ENCODE measurements at regions not wholly inside any gene's neighbourhood (a gene's known extent, or its start where the extent isn't known, plus 50 kb on each side); places are given as distances from the start of the nearest gene placed in this dataset.

DNA sequence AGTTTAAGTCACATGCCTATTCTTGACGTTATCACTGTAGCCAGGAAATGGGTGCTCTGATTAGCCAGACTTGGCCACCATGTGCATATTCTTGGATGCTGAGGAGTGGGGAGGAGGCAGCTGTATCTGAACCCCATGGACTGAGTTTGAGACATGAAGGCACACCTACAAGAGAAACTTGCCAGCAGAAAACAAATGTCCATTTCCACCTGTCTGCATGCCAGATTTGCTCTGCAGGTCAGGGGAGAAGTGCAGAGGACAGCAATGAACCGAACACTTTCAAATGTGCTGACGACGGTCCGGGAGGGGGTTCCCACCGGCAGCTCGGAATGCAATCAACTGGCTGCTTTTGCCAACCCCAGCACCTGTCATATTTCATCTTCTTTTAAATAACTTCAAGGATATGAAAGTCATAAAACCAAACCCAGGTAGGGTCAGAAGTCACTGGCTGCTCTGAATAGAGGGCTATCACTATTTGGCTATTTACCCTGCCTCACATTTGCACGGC, 287.8 kb upstream of the N4BP1 start:
- DNase-seq (ENCODE audit: low read depth in 2 of 2) = no peak

DNA sequence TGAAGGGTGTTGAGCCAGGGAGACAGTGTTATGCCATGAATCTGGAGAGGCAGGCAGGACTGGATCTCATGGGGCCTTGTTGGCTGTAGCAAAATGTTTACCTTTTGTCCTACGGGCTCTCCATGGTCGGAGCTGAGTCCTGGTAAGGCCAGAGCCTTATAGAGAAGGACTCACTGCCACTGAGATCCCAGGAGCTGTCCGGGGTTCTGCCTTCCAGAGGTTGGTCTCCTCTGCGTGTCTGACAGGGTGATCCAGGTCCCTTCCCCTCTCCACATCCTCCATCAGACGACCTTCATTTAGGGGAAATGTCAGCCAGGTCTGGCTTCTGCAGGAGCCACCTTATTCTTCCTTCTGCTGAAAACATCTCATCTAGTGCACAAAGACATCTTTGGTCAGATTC, 285.2 kb upstream of the N4BP1 start:
- DNase-seq (ENCODE audit: low read depth in 2 of 2) = no peak

DNA sequence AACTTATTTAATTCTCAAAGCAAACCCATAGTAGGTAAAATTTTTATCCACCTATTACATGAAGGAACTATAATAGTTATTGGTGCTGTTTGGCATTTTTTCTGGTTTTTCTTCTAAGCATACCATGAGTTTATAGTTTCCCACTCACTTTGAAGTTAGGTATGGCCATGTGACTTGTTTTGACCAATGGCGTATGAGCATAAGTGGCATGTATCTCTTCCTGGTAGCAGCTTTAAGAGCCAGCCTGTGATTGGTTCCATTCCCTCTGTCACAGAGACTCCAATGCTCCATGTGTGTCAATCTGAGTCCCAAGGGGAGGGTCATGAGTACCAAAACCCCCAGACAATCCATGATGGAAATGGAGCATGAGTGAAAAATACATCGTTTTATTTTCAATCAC, 282.9 kb upstream of the N4BP1 start:
- no peak for DNase-seq (ENCODE audit: low read depth in 2 of 2)

DNA sequence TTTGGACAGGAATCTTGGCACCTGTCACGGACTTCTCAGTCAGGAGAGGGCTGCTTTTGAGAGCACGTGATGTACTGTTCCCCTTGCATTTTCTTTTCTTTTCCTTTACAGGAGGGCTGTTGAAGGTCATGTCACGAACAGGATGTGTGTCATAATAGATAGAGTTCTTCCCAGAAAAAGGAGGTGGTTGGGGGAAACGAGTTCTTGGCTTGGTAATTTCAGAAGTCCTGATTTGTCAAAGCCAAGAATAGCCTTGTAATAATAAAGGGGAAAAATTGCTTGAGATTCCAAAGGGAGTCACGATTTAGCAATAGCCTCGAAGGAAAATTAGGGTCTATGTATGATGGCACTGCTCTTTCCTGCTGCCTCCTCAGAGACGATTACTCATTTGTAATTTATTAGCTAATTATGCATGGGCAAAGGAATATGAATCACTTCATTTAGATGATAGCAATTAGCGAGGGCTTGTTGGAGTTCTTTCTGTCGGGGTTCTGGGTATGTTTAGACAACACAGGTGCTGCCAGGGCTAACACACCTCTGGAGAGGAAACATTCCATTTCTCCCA, 277.7 kb upstream of the N4BP1 start:
- no peak for DNase-seq (ENCODE audit: low read depth in 2 of 2)

DNA sequence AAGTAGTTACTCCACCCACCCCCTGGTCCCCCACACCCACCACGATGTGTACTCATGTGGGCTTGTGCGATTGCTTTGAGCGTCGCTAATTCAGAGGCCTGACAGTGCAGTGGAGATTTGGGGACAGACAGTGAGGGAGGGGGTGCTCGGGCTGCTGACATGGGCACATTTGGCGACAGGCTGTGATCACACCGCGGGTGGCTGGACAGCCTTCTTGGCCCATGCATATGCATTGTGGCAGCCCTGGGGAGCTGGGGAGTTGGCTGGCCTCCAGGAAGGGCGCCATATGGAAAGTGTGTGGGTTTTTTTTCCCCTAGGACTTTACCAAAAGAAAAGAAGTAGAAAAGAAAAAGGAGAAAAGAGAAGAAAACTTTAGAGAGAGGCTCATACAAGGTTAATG, 275.5 kb upstream of the N4BP1 start:
- no peak for DNase-seq (ENCODE audit: low read depth in 2 of 2)

DNA sequence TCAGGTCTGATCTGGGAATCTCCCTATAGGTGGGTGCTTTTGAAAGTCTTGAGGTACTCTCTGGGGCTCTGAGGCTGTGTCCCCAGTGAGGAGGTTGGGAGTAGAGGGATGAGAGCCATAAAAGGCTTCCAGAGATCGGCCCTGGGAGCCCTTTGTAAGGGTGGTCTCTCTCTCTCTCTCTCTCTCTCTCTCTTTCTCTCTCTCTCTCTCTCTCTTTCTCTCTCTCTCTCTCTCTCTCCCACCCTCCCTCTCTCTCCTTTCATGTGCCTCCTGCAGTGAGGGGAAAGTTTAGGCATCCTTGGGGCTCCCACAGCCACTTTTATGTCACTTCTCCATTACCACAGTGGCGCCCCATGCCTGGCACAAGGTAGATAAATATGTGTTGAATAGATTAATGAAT, 271.3 kb upstream of the N4BP1 start:
- DNase-seq (ENCODE audit: low read depth in 2 of 2) = no peak

DNA sequence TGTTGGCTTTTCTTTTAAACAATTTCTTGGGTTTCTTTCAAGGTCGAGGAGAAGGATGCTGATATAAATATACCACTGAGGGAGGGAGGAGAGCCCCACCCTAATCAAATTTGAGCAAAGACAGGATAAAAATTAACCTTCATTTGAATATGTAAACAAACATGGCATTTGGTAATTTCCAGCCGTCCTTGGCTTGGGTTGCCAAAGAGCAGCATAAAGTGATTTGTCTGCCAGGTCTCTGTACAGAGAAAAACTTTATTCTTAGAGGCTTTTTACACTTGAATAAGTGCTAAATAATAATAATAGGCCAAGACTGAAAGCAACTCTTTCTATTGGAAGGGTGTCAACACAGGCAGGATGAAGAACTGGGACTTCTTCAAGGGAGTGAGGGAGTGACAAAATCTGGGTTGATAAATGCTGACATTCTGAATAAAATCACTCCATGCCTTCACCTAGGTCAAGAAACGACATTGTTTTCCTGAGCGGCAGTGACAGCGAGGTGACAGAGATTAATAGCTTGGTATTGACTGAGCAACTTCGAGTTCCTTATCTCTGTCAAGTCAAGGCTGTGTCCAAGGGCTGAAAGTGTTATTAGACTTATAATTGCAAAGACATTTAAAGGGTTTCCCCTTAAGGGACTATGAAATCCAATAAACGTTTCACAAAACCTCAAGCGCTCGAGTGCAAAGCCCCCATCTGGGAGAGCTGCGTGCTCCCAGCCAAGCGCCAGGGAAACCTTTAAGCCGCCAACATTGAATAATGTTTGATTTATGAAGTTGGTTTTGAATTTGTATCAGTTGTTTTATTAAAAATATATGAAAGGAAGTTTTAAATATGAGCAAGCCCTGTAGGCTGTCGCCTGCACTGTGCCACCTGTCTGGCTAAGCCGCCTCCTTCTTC, 269.5 kb upstream of the N4BP1 start:
- no peak for DNase-seq (ENCODE audit: low read depth in 2 of 2)

DNA sequence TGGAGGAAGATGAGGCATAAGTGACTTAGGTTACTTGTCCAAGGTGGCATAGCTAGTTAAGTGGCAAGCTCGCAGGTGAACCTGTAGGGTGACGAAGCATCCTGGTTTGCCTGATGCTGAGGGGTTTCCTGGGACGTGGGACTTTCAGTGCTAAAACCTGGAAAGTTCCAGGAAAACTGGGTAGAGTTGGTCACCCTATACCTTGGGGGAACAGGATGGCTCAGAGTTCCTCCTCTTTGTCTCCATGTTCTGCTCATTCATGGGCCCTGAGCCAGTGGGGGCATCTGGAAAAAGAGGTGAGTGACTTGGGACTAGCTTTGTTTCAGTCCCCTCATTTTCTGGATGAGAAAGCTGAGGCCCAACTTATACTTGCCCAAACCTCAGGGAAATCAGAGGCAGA, 268.0 kb upstream of the N4BP1 start:
- no peak for DNase-seq (ENCODE audit: low read depth in 2 of 2)

DNA sequence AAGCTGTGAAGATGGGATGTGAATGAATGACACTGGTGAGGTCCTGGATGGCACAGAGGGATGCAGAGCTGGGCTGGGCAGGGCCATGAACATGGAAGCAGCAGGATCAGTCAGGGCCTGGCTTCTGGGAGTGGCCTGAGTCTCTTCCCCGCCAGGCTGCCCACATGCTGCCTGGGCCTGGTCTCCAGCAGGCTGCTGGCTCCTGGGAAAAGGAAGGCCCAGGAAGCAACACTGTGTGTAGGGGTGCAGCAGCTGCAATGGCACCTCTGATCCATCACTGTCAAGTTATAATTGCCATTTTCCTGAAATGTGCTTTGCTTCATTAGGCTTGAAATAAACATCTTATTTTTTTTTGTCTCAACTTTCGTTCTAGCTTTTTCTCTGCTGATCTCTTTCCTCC, 260.2 kb upstream of the N4BP1 start:
- DNase-seq (ENCODE audit: low read depth in 2 of 2) = no peak

DNA sequence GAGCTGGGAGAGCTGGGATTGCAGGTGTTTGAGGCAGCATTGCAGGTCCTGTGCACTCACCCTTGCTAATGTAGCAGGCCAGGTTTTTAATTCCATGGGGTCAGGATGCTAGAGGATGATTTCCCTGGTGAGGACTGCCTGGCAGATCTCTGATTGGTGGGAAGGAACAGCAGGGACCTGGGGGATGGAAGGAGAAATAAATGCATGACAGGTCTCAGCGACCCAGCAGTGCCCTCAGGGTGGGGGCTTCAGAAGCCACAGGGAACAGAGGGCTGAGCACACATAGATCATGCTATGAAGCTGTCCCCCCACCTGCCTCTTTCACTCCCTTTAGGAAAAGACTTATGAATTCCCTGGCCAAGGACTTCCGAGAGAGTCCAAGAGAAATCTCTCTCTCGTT, 255.5 kb upstream of the N4BP1 start:
- no peak for DNase-seq (ENCODE audit: low read depth in 2 of 2)

DNA sequence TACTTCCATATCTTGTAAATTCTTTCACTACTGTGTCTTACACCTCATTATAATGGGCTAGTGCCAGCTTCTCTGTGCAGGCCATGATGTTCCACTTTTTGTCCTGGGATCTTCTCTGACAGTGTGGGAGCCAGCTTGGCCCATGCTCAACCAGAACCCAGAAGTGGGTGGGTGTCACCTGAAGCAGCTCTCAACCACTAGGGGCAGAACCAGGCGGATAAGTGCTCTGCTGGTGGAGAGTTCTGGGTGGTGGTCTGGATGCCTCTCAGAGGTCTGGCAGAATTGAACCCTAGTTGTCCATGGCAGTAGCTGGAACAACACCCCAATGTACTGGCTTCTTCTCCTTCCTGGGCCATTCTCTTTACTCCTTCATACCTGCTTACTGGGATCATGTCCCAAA, 254.1 kb upstream of the N4BP1 start:
- DNase-seq (ENCODE audit: low read depth in 2 of 2) = no peak

DNA sequence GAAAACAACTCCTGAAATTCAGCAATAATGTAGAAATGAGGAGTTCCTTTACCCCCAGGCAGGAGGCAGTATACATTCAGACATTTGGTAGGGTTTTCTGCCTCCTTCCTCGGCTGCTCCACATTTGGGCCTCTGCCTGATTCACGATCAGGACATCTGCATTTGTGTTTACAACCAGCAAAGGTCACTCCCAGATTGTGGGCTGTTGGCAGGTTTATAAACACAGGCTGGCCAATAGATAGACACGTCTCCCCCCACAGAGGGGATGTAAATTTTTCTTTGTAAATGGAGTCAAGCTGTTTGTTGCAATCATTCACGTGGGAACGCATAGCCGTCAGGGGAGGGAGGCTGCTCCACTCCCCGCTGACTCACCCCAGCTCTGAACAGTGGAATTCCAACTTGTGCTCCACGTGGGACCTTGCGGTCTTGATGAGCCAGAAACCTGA, 252.1 kb upstream of the N4BP1 start:
- DNase-seq (ENCODE audit: low read depth in 2 of 2) = no peak

DNA sequence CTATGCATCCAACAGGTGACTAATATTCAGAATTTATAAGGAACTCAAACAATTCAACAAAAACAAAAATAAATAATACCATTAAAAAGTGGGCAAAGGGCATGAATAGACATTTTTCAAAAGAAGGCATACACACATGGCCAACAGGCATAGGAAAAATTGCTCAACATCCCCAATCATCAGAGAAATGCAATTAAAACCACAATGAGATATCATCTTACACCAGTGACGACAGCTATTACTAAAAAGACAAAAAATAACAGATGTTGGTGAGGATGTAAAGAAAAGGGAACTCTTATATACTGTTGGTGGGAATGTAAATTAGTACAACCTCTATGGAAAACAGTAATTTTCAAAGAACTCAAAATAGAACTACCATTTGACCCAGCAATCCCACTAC, 250.4 kb upstream of the N4BP1 start:
- no peak for DNase-seq (ENCODE audit: low read depth in 2 of 2)

DNA sequence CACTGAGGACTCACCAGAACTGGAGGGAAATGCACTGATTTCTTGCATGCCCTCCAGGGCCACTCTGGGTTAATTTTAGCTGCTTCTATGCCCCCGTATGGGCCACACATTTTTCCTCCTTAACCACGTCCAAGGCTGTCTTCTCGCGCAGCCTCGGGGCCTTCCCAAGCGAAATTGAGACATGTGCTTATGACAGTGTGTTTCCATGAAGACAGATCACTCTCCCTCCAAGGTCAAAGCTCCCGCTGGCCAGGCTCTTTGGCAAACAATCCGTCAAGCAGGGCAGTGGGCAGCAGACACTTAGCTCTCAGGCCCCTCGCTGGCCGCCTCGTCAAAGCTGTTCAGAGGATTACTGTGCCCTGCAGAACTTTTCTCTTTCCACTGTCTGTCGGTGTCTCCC, 243.0 kb upstream of the N4BP1 start:
- DNase-seq (ENCODE audit: low read depth in 2 of 2) = no peak

DNA sequence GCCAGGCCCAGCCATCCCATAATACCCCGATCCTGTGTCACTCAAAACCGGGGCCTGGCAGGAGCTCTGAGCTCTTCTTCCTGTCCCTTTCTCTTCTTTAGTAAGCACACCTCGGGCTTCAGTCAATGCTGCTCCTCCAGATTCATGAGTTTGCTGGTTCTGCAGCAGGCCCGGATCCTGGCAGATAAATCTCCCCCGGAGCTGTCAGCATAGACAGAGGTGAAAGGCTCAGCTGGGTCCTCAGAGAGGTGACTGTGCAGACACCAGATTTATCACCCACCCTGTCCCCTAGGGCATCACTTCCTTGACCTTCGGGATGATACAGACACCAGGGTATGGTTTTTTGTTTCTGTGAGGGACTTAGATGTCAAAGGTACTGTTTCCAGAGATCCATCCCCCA, 242.5 kb upstream of the N4BP1 start:
- no peak for DNase-seq (ENCODE audit: low read depth in 2 of 2)

DNA sequence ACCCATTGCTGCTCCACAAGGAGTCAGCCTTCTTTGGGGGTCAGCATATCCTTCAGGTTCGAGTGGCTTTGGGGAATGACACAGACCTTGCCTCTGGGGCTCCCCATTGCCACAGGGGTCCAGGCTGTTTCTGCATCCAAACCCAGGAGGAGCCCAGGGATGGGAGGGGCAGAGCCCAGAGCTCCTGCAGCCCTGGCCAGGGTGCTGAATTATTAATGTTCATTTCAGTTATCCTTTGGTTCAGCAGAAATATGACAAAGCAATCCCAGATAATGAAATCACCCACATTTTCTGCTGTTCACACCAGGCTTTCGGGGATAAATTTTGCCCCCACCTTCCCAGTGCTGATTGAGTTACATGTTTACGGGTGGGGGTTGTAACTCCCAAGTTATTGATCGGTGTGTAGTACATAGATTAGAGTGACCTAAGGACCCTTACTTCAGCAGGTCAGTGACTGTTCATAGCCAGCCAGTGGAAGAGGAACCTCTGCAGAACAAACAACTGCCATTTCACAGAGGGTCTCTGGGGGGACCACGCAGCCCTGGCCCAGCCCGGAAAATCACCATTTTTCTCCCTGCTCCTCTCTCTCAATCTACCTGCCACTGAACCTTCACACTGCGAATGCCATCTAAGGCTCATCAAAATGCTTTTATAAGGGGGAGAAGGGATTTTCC, 240.3 kb upstream of the N4BP1 start:
- no peak for DNase-seq (ENCODE audit: low read depth in 2 of 2)

DNA sequence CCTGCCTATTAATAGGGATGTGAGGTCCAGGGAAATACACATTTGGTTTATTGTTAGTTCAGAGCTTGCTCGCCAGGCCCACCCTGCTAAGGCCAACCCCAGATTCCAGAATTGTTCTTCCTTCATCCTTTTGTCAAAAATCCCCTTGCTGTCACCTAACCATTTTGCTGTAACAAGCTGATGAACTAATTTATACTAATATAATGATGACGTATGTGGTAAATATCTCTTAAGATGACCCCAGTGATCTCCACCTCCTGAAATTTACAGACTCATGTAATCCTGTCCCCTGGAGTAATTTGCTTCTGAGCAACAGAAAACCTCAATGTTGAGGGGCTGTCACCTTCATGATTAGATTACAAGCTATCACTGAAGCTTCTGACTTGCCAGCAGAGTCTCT, 236.3 kb upstream of the N4BP1 start:
- DNase-seq (ENCODE audit: low read depth in 2 of 2) = no peak

DNA sequence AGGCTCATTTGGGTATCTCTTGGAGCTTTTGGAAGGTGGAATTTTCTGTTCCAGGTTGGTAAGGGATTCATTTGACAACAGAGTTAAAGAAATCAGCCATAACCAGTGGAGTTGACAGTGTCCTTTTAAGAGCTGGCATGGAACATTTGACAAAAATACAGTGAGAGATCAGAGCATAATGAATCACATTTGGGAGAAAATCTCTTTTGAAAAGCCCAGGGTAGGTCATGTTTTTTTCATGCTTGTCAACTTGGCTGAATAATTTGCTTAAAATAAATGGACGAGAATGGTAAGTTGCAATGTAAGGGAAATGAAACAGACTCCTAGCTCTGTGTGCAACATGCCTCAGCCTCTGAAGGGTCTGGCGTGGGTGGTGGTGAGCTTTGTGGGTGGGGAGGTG, 235.3 kb upstream of the N4BP1 start:
- DNase-seq (ENCODE audit: low read depth in 2 of 2) = no peak

DNA sequence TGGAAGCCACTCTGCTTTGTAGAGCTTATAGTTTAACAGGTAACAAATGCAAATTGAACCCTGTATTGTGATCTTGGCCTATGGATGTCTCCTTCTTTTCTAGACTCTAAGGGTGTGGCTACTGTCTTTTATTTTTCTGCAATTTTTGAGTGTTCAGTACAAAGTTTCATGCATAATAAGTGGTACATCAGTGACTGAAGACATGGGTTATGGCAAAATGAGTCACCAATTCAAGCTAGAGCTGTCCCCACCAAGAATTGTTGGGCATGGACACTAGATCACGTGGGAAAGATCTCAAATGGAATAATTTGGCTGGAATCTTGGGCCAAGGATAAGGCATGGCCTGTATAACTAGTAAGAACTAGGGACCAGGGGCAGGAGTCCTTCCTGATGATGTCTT, 228.4 kb upstream of the N4BP1 start:
- DNase-seq (ENCODE audit: low read depth in 2 of 2) = no peak

DNA sequence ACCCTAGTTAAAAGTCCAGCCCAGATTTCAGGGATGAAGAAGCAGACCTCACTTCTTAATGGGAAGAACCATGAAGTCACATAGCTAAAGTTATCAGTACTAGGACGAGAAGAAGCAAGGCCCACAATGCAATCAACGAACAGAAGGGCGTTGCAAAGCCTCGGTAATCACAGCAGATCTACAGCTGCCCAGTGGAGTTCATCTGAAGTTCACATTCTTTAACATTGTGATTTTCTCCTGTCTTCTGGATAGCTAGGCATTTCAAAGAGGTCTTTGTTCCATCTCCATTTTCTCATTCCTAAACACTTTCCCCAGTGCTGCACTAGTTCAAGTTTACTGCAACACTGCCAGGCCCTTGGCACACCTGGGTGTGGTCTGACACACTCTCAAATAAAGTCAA, 226.7 kb upstream of the N4BP1 start:
- no peak for DNase-seq (ENCODE audit: low read depth in 2 of 2)

DNA sequence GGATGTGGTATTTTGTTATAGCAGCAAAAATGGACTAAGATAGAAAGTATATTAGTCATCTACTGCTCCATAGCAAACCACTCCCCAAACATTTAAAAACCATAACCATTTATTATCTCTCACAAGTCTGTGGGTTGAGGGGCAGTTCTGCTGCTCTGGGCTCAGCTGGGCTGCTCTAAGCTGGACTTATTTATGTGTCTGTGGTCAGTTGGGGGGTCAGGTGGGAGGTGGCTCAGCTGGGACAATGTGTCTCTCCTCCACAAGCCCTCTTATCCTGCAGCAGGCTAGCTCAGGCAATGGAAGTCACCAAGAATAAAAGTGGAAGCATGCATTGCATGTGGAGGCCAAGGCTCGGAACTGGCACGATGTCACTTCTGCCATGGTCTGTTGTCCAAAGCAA, 226.1 kb upstream of the N4BP1 start:
- no peak for DNase-seq (ENCODE audit: low read depth in 2 of 2)

DNA sequence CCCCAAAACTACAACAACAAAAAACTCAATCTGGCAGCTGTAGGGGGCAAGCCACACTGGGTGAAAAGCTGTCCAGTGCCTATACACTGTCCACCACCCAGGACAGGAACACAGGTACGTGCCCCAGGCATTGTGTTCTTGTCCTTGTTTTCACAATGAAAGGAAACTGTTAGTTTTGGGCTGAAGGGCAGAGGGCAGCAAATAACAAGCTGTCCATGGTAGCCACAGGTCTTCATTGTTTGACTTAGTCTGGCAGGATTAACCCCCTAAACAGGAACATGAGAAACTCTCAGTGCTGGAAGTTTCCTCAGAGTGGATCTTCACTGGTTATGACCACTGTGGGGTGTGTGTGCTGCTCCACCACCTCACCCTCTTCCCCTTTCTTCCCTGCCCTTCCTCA, 224.6 kb upstream of the N4BP1 start:
- no peak for DNase-seq (ENCODE audit: low read depth in 2 of 2)

DNA sequence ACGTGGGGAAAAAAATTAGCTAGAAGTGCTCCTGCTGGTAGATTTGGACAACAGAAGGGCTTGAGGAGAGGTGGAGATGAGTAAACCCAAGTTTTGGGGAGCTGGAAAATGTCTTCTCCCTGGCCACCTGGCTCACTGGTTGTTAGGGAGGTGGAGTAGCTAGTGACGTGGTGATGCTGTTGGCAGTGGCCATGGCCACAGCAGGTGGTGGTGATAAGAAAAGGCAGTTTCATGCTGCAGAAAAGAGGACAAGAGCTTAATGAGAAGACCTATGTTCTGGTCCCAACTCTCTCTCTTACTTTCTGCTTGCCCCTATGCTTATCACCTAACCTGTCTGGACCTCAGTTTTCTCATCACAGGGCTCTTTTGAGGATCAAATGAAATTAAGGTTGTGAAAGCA, 223.5 kb upstream of the N4BP1 start:
- no peak for DNase-seq (ENCODE audit: low read depth in 2 of 2)

Measured in stimulated activated CD8-positive, alpha-beta memory T cell treated with anti-CD3 and anti-CD28 coated beads, Interleukin-2, amount 100 ng/mL, for 48 hours (primary cell).